HG02571 (cell line): ENCODE measurements at regions not wholly inside any gene's neighbourhood (a gene's known extent, or its start where the extent isn't known, plus 50 kb on each side); places are given as distances from the start of the nearest gene placed in this dataset.
"Not testable (repeated sequence)": the region's sequence is repeated elsewhere in the genome, so short reads cannot be mapped to it uniquely, and the experiment has no call there.

Experiments used
- ATAC-seq: cut with Tn5 transposase; IDR thresholded peaks from one replicate; pipeline ENCODE4 v1.9.1; 2021; ENCODE audit warnings: mild to moderate bottlenecking, moderate library complexity; ENCODE audit not compliant: unreplicated experiment

GRCh38 chr2:87476223-87476872 is 271.5 kb upstream of the PLGLB2 start:
- not testable (repeated sequence) for ATAC-seq

GRCh38 chr2:87476936-87477335 is 271.0 kb upstream of the PLGLB2 start:
- ATAC-seq: not testable (repeated sequence)

- ATAC-seq: not testable (repeated sequence)
These were observed 270.0 kb upstream of the PLGLB2 start for GRCh38 chr2:87477669-87478428.

- not testable (repeated sequence) for ATAC-seq
These were observed 269.0 kb upstream of the PLGLB2 start for GRCh38 chr2:87478911-87479310.

- not testable (repeated sequence) for ATAC-seq
These were observed 264.7 kb upstream of the PLGLB2 start for GRCh38 chr2:87483093-87483680.

- not testable (repeated sequence) for ATAC-seq
These were observed 263.5 kb upstream of the PLGLB2 start for GRCh38 chr2:87484363-87484762.

- not testable (repeated sequence) for ATAC-seq
These were observed 262.4 kb upstream of the PLGLB2 start for GRCh38 chr2:87485455-87485854.

GRCh38 chr2:87485884-87486283 is 262.0 kb upstream of the PLGLB2 start:
- ATAC-seq: peak; percentile 87

- peak; percentile 6 for ATAC-seq
These were observed 261.5 kb upstream of the PLGLB2 start for GRCh38 chr2:87486413-87486812.

- not testable (repeated sequence) for ATAC-seq
These were observed 259.9 kb upstream of the PLGLB2 start for GRCh38 chr2:87488021-87488420.

GRCh38 chr2:87488991-87489390 is 258.9 kb upstream of the PLGLB2 start:
- not testable (repeated sequence) for ATAC-seq

GRCh38 chr2:87494846-87495245 is 253.0 kb upstream of the PLGLB2 start:
- not testable (repeated sequence) for ATAC-seq

GRCh38 chr2:87495455-87495854 is 252.4 kb upstream of the PLGLB2 start:
- ATAC-seq: not testable (repeated sequence)

GRCh38 chr2:87496036-87497006 is 251.6 kb upstream of the PLGLB2 start:
- peak; percentile 82 for ATAC-seq

- not testable (repeated sequence) for ATAC-seq
These were observed 250.8 kb upstream of the PLGLB2 start for GRCh38 chr2:87497135-87497534.

- ATAC-seq: not testable (repeated sequence)
These were observed 250.2 kb upstream of the PLGLB2 start for GRCh38 chr2:87497700-87498099.

GRCh38 chr2:87498169-87498853 is 249.6 kb upstream of the PLGLB2 start:
- ATAC-seq: peak; percentile 72

- not testable (repeated sequence) for ATAC-seq
These were observed 249.0 kb upstream of the PLGLB2 start for GRCh38 chr2:87498854-87499238.

- ATAC-seq: not testable (repeated sequence)
These were observed 248.0 kb upstream of the PLGLB2 start for GRCh38 chr2:87499860-87500259.

- not testable (repeated sequence) for ATAC-seq
These were observed 247.5 kb upstream of the PLGLB2 start for GRCh38 chr2:87500421-87500820.
